HL-60 (cell line): ENCODE measurements at regions not wholly inside any gene's neighbourhood (a gene's known extent, or its start where the extent isn't known, plus 50 kb on each side); places are given as distances from the start of the nearest gene placed in this dataset.

ENCODE experiments used
- DNase-seq, 2 experiments: peaks; one replicate each; pipeline ENCODE4 v3.0.0-alpha.2; 2010 to 2020; ENCODE audit warnings: low read depth in 1 of 2, low spot score in 1 of 2
- H3K27ac ChIP-seq: fragments of 250-450 bp; sonication (Bioruptor Pico); replicated peaks from 2 replicates; pipeline ENCODE4 v1.5.1; 2020; ENCODE audit warnings: mild to moderate bottlenecking, moderate library complexity
- H3K27me3 ChIP-seq: fragments of 250-450 bp; sonication (Bioruptor Pico); 2 replicates; pipeline ENCODE4 v1.5.1; 2021; ENCODE audit warnings: mild to moderate bottlenecking, moderate library complexity; ENCODE audit not compliant: insufficient read depth, poor library complexity, severe bottlenecking
- H3K4me3 ChIP-seq: replicated peaks from 2 replicates; pipeline ENCODE4 v1.5.1; 2011; ENCODE audit warnings: mild to moderate bottlenecking, control low read depth, low read length; ENCODE audit not compliant: insufficient read depth
- CTCF ChIP-seq: IDR thresholded peaks from one replicate; pipeline ENCODE4 v1.5.1; 2011; ENCODE audit warnings: low read length, control low read depth, inconsistent platforms; ENCODE audit not compliant: insufficient read depth
- GABPA ChIP-seq: IDR thresholded peaks from 2 replicates; pipeline ENCODE4 v1.6.1; 2012; ENCODE audit warnings: low read depth
- POLR2AphosphoS5 ChIP-seq: IDR thresholded peaks from 2 replicates; pipeline ENCODE4 v1.6.1; 2012; ENCODE audit warnings: low read depth
- REST ChIP-seq: IDR thresholded peaks from 2 replicates; pipeline ENCODE4 v1.6.1; 2012; ENCODE audit warnings: low read depth; ENCODE audit not compliant: insufficient replicate concordance
- SPI1 ChIP-seq: IDR thresholded peaks from 2 replicates; pipeline ENCODE4 v1.6.1; 2012; ENCODE audit warnings: low read depth, mild to moderate bottlenecking, borderline replicate concordance

- DNase-seq, result no peak
- TF ChIP-seq CTCF (no peak), SPI1 (no peak), GABPA (no peak), POLR2AphosphoS5 (no peak), REST (no peak)
- Histone ChIP-seq H3K4me3 (no peak overlapping the region), H3K27ac (no peak overlapping the region), H3K27me3 (no peaks in the 10 kb centered on the region)
Measured at GRCh38 chr13:104967836-104968630, 1567.4 kb downstream of the EFNB2 start.

- no peak for DNase-seq
- no peak overlapping the region for H3K4me3 ChIP-seq
- H3K27ac ChIP-seq, result no peak overlapping the region
- H3K27me3 ChIP-seq, result no peaks in the 10 kb centered on the region
- no peak for TF ChIP-seq REST
- no peak for TF ChIP-seq CTCF
- TF ChIP-seq POLR2AphosphoS5, result no peak
- no peak for TF ChIP-seq GABPA
- no peak for TF ChIP-seq SPI1
Measured at GRCh38 chr13:104967376-104967775, 1568.1 kb downstream of the EFNB2 start.

GRCh38 chr13:104962411-104962810, 1573.1 kb downstream of the EFNB2 start:
- Histone ChIP-seq H3K27me3 (no peaks in the 10 kb centered on the region), H3K27ac (no peak overlapping the region), H3K4me3 (no peak overlapping the region)
- no peak for DNase-seq
- no peak for TF ChIP-seq POLR2AphosphoS5
- no peak for TF ChIP-seq CTCF
- TF ChIP-seq REST, result no peak
- TF ChIP-seq GABPA, result no peak
- TF ChIP-seq SPI1, result no peak
